ENCODE measurements at regions not wholly inside any gene's neighbourhood (a gene's known extent, or its start where the extent isn't known, plus 50 kb on each side); places are given as distances from the start of the nearest gene placed in this dataset.

DNA sequence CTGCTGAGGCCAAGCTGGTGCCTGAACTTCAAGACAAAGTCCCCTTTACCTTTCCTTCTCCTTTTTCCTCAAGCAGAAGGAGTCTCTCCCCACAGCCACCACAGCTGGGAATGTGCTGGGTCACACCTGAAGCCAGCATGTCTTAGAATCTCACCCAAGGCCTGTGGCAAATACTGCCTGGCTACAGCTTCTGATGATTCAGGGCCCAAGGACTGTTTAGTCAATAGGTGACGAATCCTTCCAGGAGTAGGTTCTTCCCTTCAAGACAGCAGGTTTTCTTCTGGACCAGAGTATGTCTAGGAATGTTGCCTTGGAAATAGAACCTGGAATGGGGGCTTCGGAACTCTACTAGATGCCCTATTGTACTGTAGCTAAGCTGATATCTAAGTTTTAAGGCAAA lies 374.6 kb downstream of the KIF20B start:
- TF ChIP-seq, protein P1, sequence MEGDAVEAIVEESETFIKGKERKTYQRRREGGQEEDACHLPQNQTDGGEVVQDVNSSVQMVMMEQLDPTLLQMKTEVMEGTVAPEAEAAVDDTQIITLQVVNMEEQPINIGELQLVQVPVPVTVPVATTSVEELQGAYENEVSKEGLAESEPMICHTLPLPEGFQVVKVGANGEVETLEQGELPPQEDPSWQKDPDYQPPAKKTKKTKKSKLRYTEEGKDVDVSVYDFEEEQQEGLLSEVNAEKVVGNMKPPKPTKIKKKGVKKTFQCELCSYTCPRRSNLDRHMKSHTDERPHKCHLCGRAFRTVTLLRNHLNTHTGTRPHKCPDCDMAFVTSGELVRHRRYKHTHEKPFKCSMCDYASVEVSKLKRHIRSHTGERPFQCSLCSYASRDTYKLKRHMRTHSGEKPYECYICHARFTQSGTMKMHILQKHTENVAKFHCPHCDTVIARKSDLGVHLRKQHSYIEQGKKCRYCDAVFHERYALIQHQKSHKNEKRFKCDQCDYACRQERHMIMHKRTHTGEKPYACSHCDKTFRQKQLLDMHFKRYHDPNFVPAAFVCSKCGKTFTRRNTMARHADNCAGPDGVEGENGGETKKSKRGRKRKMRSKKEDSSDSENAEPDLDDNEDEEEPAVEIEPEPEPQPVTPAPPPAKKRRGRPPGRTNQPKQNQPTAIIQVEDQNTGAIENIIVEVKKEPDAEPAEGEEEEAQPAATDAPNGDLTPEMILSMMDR (conservative IDR thresholded peaks at IDR 0.05 in 1 of 2, IDR thresholded peaks at IDR 0.05 in 1 of 2; ENCODE audit: low read depth in 1 of 2, low read length in 2 of 2): no peak
- no peak for TF ChIP-seq EZH2 (IDR thresholded peaks at IDR 0.05; ENCODE audit: low read length, missing control alignments)

All from fibroblast of lung (primary cell).